Glutamatergic neuron (in vitro differentiated cells): ENCODE measurements at regions not wholly inside any gene's neighbourhood (a gene's known extent, or its start where the extent isn't known, plus 50 kb on each side); places are given as distances from the start of the nearest gene placed in this dataset.
A peak's percentile ranks its signal among the peaks of the same experiment; 100 is the strongest.
"Not testable (repeated sequence)": the region's sequence is repeated elsewhere in the genome, so short reads cannot be mapped to it uniquely, and the experiment has no call there.

ENCODE experiments used
- DNase-seq: peaks from one replicate; pipeline ENCODE4 v3.0.0; 2022
- H3K27ac Mint-ChIP-seq: one replicate; pipeline ENCODE4 v1.8.0; 2020; ENCODE audit warnings: mild to moderate bottlenecking, mixed read lengths, inconsistent platforms; ENCODE audit not compliant: unreplicated experiment
- H3K27me3 Mint-ChIP-seq: one replicate; pipeline ENCODE4 v1.8.0; 2020; ENCODE audit warnings: mild to moderate bottlenecking, moderate library complexity, mixed read lengths, inconsistent platforms; ENCODE audit not compliant: unreplicated experiment
- H3K36me3 Mint-ChIP-seq: one replicate; pipeline ENCODE4 v1.8.0; 2020; ENCODE audit warnings: mild to moderate bottlenecking, mixed read lengths, inconsistent platforms; ENCODE audit not compliant: unreplicated experiment
- H3K4me1 Mint-ChIP-seq: one replicate; pipeline ENCODE4 v1.8.0; 2020; ENCODE audit warnings: mild to moderate bottlenecking, low read depth, mixed read lengths, inconsistent platforms; ENCODE audit not compliant: unreplicated experiment
- H3K4me3 Mint-ChIP-seq: one replicate; pipeline ENCODE4 v1.8.0; 2020; ENCODE audit warnings: mild to moderate bottlenecking, mixed read lengths, inconsistent platforms; ENCODE audit not compliant: unreplicated experiment
- H3K9me3 Mint-ChIP-seq: one replicate; pipeline ENCODE4 v1.8.0; 2020; ENCODE audit warnings: mild to moderate bottlenecking, moderate library complexity, mixed read lengths, inconsistent platforms; ENCODE audit not compliant: unreplicated experiment
- CTCF ChIP-seq: fragments of 200-600 bp; sonication (generic); IDR thresholded peaks from one replicate; pipeline ENCODE4 v1.5.0; 2021; ENCODE audit not compliant: partially characterized antibody, unreplicated experiment

GRCh38 chr15:45873781-45874180 lies 239.0 kb downstream of the SQOR start:
- Mint-ChIP-seq H3K36me3 (peaks cover 9% of the 10 kb centered on the region), H3K9me3 (peaks cover 7% of the 10 kb centered on the region), H3K4me1 (peaks cover 3% of the 10 kb centered on the region), H3K27ac (no peak overlapping the region), H3K4me3 (no peak overlapping the region), H3K27me3 (peaks cover 4% of the 10 kb centered on the region)
- no peak for TF ChIP-seq CTCF
- DNase-seq: peak; percentile 35

DNA sequence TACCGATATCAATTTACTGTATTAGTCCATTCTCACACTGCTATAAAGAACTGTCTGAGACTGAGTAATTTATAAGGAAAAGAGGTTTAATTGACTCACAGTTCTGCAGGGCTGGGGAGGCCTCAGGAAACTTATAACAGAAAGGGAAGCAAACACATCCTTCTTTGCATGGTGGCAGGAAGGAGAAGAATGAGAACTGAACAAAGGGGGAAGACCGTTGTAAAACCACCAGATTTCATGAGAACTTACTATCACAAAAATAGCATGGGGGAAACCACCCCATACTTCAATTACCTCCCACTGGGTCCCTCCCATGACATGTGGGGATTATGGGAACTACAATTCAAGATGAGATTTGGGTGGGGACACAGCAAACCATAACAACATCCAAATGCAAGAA lies 239.7 kb downstream of the SQOR start:
- H3K4me1 Mint-ChIP-seq, H3K4me3 Mint-ChIP-seq, H3K36me3 Mint-ChIP-seq, H3K27me3 Mint-ChIP-seq, DNase-seq, H3K27ac Mint-ChIP-seq, H3K9me3 Mint-ChIP-seq: not testable (repeated sequence)

DNA sequence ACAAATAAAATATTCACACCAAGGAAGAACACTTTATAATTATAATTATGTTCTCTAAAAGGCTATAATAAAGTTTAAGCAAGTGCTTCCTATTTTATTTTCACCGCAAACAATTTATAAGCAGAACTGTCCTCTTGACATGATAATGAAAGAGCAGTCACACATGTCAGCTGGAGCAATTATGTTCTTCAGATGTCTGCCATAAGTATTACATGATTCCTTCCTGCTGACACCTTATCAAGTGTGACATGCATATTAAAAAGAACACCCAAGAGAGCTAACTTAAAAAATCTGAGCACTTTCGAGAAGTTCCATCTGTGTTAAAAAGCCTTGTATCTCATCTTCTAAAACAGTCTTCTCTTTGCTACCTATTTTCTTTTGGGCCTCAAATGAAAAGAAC lies 249.5 kb downstream of the SQOR start:
- Mint-ChIP-seq H3K27ac (no peak overlapping the region), H3K4me1 (no peaks in the 10 kb centered on the region), H3K36me3 (no peaks in the 10 kb centered on the region), H3K27me3 (no peaks in the 10 kb centered on the region), H3K4me3 (no peak overlapping the region), H3K9me3 (no peaks in the 10 kb centered on the region)
- DNase-seq: no peak
- TF ChIP-seq CTCF: no peak

GRCh38 chr15:45884755-45885445 lies 250.1 kb downstream of the SQOR start:
- no peaks in the 10 kb centered on the region for H3K9me3 Mint-ChIP-seq
- H3K36me3 Mint-ChIP-seq: no peaks in the 10 kb centered on the region
- no peak for DNase-seq
- no peaks in the 10 kb centered on the region for H3K4me1 Mint-ChIP-seq
- H3K4me3 Mint-ChIP-seq: no peak overlapping the region
- no peak for TF ChIP-seq CTCF
- no peak overlapping the region for H3K27ac Mint-ChIP-seq
- no peaks in the 10 kb centered on the region for H3K27me3 Mint-ChIP-seq

DNA sequence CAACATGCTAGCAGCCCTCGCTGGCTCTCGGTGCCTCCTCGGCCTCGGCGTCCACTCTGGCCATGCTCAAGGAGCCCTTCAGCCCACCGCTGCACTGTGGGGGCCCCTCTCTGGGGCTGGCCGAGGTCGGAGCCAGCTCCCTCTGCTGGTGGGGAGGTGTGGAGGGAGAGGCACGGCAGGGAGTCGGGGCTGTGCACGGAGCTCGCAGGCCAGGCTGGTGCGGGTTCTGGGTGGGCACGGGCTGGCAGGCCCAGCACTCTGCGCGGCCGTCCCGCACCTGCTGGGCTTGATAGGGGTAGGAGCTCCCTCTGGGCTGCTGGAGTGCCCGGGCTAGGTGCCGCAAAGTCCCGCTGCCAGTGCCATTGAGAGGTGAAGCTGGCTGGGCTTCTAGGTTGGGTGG lies 251.0 kb downstream of the SQOR start:
- no peak for TF ChIP-seq CTCF
- no peak for DNase-seq
- Mint-ChIP-seq H3K4me1 (no peaks in the 10 kb centered on the region), H3K27me3 (no peaks in the 10 kb centered on the region), H3K9me3 (no peaks in the 10 kb centered on the region), H3K36me3 (no peaks in the 10 kb centered on the region), H3K27ac (no peak overlapping the region), H3K4me3 (no peak overlapping the region)
